Left ventricle myocardium inferior (tissue), 1 donor: ENCODE measurements at regions not wholly inside any gene's neighbourhood (a gene's known extent, or its start where the extent isn't known, plus 50 kb on each side); places are given as distances from the start of the nearest gene placed in this dataset.

Experiments
- DNase-seq: peaks from one replicate; pipeline ENCODE4 v3.0.0-alpha.2; 2020
- H3K27ac ChIP-seq: fragments of 200-600 bp; replicated peaks from 2 replicates; pipeline ENCODE4 v1.8.0; 2021
- H3K27me3 ChIP-seq: fragments of 200-600 bp; 2 replicates; pipeline ENCODE4 v1.8.0; 2021; ENCODE audit warnings: low read depth
- H3K36me3 ChIP-seq: fragments of 200-600 bp; 2 replicates; pipeline ENCODE4 v1.8.0; 2021
- H3K4me1 ChIP-seq: fragments of 200-600 bp; 2 replicates; pipeline ENCODE4 v1.8.0; 2021
- H3K4me3 ChIP-seq: fragments of 200-600 bp; 2 replicates; pipeline ENCODE4 v1.8.0; 2021; ENCODE audit warnings: mild to moderate bottlenecking, moderate library complexity
- H3K9me3 ChIP-seq: fragments of 200-600 bp; replicated peaks from 2 replicates; pipeline ENCODE4 v1.8.0; 2021
- intact Hi-C: fragments of 100-400 bp; cut with micrococcal nuclease; formaldehyde crosslinking; loops from one replicate; pipeline ENCODE4 v1.11.0; 2022
- TF ChIP-seq, protein P1 (sequence below): fragments of 200-600 bp; IDR thresholded peaks from 2 replicates; pipeline ENCODE4 v1.8.0; 2021; ENCODE audit warnings: antibody characterized with exemption, mild to moderate bottlenecking, borderline replicate concordance
- donor health status: DM: no; HTN: yes; CAD: no; lungs with severe emphysema.

DNA sequence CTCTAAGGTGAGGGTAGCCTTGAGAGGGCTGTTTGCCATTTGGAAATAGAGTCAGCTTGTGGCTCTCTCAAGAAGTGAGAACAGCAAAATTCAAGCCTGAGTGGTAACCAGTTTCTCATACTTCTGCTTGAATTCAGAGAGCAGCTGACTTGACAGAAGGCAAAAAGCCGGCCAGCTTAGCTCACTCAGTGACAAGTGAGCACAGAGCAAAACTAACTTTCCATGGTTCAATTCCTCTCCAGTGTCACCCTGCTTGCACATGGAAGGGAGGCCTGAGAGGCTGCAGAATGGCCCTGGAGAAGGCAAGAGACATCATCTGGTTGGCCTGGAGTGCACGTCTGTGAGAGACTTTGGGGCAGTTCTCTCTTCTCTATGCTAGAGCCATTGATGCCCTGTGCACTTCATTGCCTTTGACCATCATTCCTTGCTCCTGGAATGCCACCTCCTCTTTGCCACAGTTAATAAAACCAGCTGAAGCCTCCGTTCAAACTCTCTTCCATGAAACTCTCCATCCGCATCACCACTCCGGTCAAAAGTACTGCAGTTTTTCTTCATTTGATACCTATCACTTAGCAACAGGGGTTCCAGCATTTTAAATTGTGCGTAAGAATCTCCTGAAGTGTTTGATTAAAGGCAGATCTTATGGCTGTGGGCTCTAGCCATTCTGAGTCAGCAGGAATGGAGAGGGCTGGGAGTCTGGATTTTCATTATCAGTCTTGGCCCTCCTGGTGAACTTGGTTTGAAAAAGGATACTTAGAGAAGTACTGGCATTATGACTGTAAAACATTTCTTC is 69.8 kb upstream of the PIK3CG start:
- H3K36me3 ChIP-seq, result no peaks in the 10 kb centered on the region
- intact Hi-C loops, result loop anchor here (5.0 kb wide), 1 partner anchor 357 kb away; no protein-coding TSS in a partner anchor
- TF ChIP-seq, protein P1, sequence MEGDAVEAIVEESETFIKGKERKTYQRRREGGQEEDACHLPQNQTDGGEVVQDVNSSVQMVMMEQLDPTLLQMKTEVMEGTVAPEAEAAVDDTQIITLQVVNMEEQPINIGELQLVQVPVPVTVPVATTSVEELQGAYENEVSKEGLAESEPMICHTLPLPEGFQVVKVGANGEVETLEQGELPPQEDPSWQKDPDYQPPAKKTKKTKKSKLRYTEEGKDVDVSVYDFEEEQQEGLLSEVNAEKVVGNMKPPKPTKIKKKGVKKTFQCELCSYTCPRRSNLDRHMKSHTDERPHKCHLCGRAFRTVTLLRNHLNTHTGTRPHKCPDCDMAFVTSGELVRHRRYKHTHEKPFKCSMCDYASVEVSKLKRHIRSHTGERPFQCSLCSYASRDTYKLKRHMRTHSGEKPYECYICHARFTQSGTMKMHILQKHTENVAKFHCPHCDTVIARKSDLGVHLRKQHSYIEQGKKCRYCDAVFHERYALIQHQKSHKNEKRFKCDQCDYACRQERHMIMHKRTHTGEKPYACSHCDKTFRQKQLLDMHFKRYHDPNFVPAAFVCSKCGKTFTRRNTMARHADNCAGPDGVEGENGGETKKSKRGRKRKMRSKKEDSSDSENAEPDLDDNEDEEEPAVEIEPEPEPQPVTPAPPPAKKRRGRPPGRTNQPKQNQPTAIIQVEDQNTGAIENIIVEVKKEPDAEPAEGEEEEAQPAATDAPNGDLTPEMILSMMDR, result no peak
- H3K4me1 ChIP-seq, result no peaks in the 10 kb centered on the region
- DNase-seq, result no peak
- H3K27me3 ChIP-seq, result peaks cover 16% of the 10 kb centered on the region
- H3K4me3 ChIP-seq, result no peak overlapping the region
- peaks cover 12% of the 10 kb centered on the region for H3K9me3 ChIP-seq
- no peak overlapping the region for H3K27ac ChIP-seq

DNA sequence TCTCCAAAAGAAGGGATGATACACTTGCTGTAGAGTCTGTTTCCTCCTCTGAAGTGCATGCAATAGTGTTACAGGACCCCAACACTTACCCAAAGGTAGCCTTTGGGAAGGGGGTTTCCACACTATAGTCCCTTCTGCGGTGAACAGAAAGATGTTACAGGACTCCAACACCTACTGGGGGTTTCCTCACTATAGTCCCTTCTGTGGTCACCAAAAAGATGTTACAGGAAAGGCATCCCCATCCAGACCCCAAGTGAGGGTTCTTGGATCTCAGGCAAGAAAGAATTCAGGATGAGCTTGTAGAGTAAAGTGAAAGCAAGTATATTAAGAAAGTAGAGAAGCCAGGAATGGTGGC is 69.2 kb upstream of the PIK3CG start:
- TF ChIP-seq, protein P1, result no peak
- H3K27ac ChIP-seq, result no peak overlapping the region
- intact Hi-C loops, result loop anchor here (5.0 kb wide), 1 partner anchor 356 kb away; no protein-coding TSS in a partner anchor
- DNase-seq, result no peak
- H3K4me1 ChIP-seq, result no peaks in the 10 kb centered on the region
- peaks cover 12% of the 10 kb centered on the region for H3K9me3 ChIP-seq
- H3K36me3 ChIP-seq, result no peaks in the 10 kb centered on the region
- H3K27me3 ChIP-seq, result peaks cover 11% of the 10 kb centered on the region
- no peak overlapping the region for H3K4me3 ChIP-seq

DNA sequence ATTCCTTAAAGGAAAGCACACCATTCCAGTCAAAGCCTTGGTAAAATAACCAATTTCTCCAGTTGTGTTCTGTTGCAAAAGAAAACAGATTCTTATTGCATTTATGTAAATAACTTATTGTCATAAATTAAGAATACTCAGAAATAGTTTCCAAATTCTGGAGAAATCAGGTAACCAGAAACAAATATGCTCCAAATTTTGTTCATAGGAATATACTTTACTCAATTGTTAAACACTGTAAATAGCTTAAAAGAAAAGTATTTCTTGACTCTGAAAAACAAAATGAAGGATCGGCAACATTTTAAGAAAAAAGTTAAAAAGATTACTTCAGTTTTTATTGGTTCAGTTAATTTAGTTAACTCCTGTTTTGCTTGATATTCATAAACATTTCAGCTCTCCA is 67.1 kb upstream of the PIK3CG start:
- Histone ChIP-seq H3K36me3 (no peaks in the 10 kb centered on the region), H3K27me3 (peaks cover 4% of the 10 kb centered on the region), H3K4me1 (no peaks in the 10 kb centered on the region), H3K27ac (no peak overlapping the region), H3K9me3 (peaks cover 12% of the 10 kb centered on the region), H3K4me3 (no peak overlapping the region)
- intact Hi-C loops, result loop anchor here (5.0 kb wide), 1 partner anchor 354 kb away; no protein-coding TSS in a partner anchor
- no peak for DNase-seq
- TF ChIP-seq, protein P1, result no peak

DNA sequence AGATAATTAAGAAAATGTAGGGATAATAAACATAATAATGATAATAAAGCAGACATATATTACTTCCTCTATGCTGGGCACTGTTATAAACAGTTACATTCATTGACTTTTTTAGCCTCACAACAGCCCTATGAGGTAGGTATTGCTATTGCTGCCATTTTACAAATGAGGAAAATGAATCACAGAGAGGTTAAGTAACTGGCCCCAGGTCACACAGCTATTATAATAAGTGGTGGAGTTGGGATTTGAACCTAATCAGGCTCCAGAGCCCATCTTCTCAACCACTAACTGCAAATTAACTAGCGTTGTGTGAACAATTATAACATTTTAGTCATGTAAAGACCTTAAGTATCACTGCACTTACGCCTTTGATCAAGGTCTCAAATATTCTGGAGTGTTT is 62.5 kb upstream of the PIK3CG start:
- H3K36me3 ChIP-seq, result no peaks in the 10 kb centered on the region
- H3K27ac ChIP-seq, result no peak overlapping the region
- TF ChIP-seq, protein P1, result no peak
- no peak for DNase-seq
- intact Hi-C loops, result no loop called here
- H3K27me3 ChIP-seq, result peaks cover 4% of the 10 kb centered on the region
- no peaks in the 10 kb centered on the region for H3K4me1 ChIP-seq
- no peak overlapping the region for H3K4me3 ChIP-seq
- H3K9me3 ChIP-seq, result peaks cover 10% of the 10 kb centered on the region

DNA sequence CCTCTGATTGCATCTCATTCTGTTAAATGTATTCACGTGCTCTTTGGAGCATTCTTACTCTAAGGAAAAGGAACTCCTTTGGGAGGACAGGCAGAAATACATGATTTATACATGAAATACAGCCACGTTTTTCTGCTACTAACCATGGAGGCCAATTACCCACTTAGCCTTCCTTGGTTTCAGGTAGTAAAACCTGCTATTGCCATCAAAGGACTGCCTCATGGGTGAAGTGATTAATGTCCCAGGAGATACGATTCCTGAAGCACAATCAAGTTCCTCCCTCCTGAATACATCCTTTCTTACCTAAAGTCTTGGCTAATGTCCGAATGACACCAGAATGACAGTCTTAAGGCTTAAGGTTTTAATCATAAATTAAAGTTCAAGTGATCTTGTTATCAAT is 58.5 kb upstream of the PIK3CG start:
- no peaks in the 10 kb centered on the region for H3K36me3 ChIP-seq
- TF ChIP-seq, protein P1, result no peak
- intact Hi-C loops, result no loop called here
- H3K9me3 ChIP-seq, result no peaks in the 10 kb centered on the region
- DNase-seq, result no peak
- no peak overlapping the region for H3K4me3 ChIP-seq
- H3K27me3 ChIP-seq, result peaks cover 4% of the 10 kb centered on the region
- no peak overlapping the region for H3K27ac ChIP-seq
- no peaks in the 10 kb centered on the region for H3K4me1 ChIP-seq
